GM23248 (cell line): ENCODE measurements at regions not wholly inside any gene's neighbourhood (a gene's known extent, or its start where the extent isn't known, plus 50 kb on each side); places are given as distances from the start of the nearest gene placed in this dataset.

Experiments used
- DNase-seq: peaks from one replicate; pipeline ENCODE4 v3.0.0-alpha.2; 2015
- H2AFZ ChIP-seq: fragments of 200-600 bp; sonication (generic); 2 replicates; pipeline ENCODE4 v1.6.1; 2016; ENCODE audit warnings: antibody characterized with exemption
- H3F3A ChIP-seq: fragments of 200-600 bp; sonication (generic); 2 replicates; pipeline ENCODE4 v1.6.1; 2016; ENCODE audit warnings: mild to moderate bottlenecking, antibody characterized with exemption, mixed run types; ENCODE audit not compliant: insufficient read depth
- H3K27ac ChIP-seq: fragments of 200-600 bp; sonication (generic); 2 replicates; pipeline ENCODE4 v1.5.1; 2016; ENCODE audit warnings: mild to moderate bottlenecking
- H3K27me3 ChIP-seq: fragments of 200-600 bp; sonication (generic); replicated peaks from 2 replicates; pipeline ENCODE4 v1.6.1; 2016; ENCODE audit warnings: mild to moderate bottlenecking; ENCODE audit not compliant: insufficient read depth
- H3K36me3 ChIP-seq: fragments of 200-600 bp; sonication (generic); 2 replicates; pipeline ENCODE4 v1.6.1; 2016; ENCODE audit warnings: low read depth, mild to moderate bottlenecking
- H3K4me1 ChIP-seq: fragments of 200-600 bp; sonication (generic); 2 replicates; pipeline ENCODE4 v1.6.1; 2016; ENCODE audit warnings: mild to moderate bottlenecking; ENCODE audit not compliant: insufficient read depth
- H3K4me2 ChIP-seq: fragments of 200-600 bp; sonication (generic); one replicate; pipeline ENCODE4 v1.6.1; 2016; ENCODE audit warnings: mild to moderate bottlenecking; ENCODE audit not compliant: unreplicated experiment
- H3K4me3 ChIP-seq: fragments of 200-600 bp; sonication (generic); 2 replicates; pipeline ENCODE4 v1.5.1; 2016; ENCODE audit warnings: mild to moderate bottlenecking
- H3K79me2 ChIP-seq: fragments of 200-600 bp; sonication (generic); 2 replicates; pipeline ENCODE4 v1.6.1; 2016; ENCODE audit warnings: mild to moderate bottlenecking; ENCODE audit not compliant: insufficient read depth
- H3K9ac ChIP-seq: fragments of 200-600 bp; sonication (generic); 2 replicates; pipeline ENCODE4 v1.6.1; 2016; ENCODE audit warnings: mild to moderate bottlenecking
- H3K9me2 ChIP-seq: fragments of 200-600 bp; sonication (generic); 2 replicates; pipeline ENCODE4 v1.6.1; 2016; ENCODE audit warnings: mixed run types, mild to moderate bottlenecking, moderate library complexity; ENCODE audit not compliant: insufficient read depth
- H3K9me3 ChIP-seq: fragments of 200-600 bp; sonication (generic); one replicate; pipeline ENCODE4 v1.6.1; 2017; ENCODE audit warnings: low read depth
- H4K20me1 ChIP-seq: fragments of 200-600 bp; sonication (generic); 2 replicates; pipeline ENCODE4 v1.6.0; 2016; ENCODE audit not compliant: insufficient read depth
- EZH2 ChIP-seq: fragments of 200-600 bp; sonication (generic); IDR thresholded peaks from 2 replicates; pipeline ENCODE4 v1.6.1; 2018; ENCODE audit warnings: antibody characterized with exemption, mild to moderate bottlenecking; ENCODE audit not compliant: insufficient read depth, poor library complexity, severe bottlenecking
- EZH2phosphoT487 ChIP-seq: fragments of 200-600 bp; sonication (generic); IDR thresholded peaks from 2 replicates; pipeline ENCODE4 v1.6.1; 2018; ENCODE audit warnings: antibody characterized with exemption, moderate library complexity, mild to moderate bottlenecking, low read depth; ENCODE audit not compliant: insufficient read depth
- WGBS, 2 experiments: methylation state at CpG; one replicate each; pipeline ENCODE4 v1.1.6; 2015 to 2017; ENCODE audit warnings: low lambda C conversion rate in 2 of 2, low coverage in 1 of 2; ENCODE audit errors: missing lambda C conversion rate in 2 of 2; 5-methylcytosine and 5-hydroxymethylcytosine counted together
- in situ Hi-C: fragments of 300-500 bp; cut with MboI; formaldehyde crosslinking; loops from 2 replicates; pipeline ENCODE4 v1.15.0; 2020

DNA sequence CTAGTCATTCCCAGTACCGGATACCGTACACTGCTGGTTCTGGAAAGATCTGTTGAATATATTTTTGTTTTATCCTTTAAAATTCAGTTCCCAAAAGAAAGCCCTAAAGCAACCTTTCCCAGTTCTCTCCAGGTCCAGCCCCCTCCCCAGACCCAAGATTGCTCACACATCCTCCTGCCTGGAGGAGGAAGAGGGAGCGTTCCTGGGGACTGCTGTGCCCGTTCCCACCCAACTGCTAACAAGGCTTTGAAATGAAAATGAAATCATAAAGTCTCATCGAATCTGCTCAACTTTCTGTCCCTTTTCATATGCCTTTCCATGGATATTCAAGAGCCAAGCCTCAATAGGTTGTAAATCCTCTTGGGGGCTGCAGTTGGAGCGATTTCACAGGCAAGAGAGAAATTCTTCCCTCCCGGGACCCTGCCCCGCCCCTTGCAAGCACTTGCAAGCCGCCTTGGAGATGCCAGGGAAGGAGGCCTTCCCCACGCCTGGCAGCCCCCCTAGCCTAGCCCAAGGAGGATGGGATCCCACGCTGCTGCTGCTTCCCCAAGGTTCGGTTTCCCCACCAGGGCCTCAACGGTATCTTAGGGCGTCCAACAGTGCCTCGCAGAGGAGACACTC is 113.2 kb upstream of the CACHD1 start:
- no peak overlapping the region for H3K4me2 ChIP-seq
- H2AFZ ChIP-seq, result no peak overlapping the region
- no peaks in the 10 kb centered on the region for H4K20me1 ChIP-seq
- in situ Hi-C loops, result no loop called here
- DNase-seq, result no peak
- no peak overlapping the region for H3K4me3 ChIP-seq
- no peaks in the 10 kb centered on the region for H3K4me1 ChIP-seq
- H3K27ac ChIP-seq, result no peak overlapping the region
- no peaks in the 10 kb centered on the region for H3K36me3 ChIP-seq
- H3K9me2 ChIP-seq, result no peaks in the 10 kb centered on the region
- no peaks in the 10 kb centered on the region for H3F3A ChIP-seq
- H3K9me3 ChIP-seq, result no peaks in the 10 kb centered on the region
- no peaks in the 10 kb centered on the region for H3K27me3 ChIP-seq
- H3K79me2 ChIP-seq, result no peaks in the 10 kb centered on the region
- no peak overlapping the region for H3K9ac ChIP-seq
- 63 to 67% methylated on average over 15 of the region's 15 CpGs for WGBS, 2 experiments
- TF ChIP-seq EZH2 (no peak), EZH2phosphoT487 (no peak)

DNA sequence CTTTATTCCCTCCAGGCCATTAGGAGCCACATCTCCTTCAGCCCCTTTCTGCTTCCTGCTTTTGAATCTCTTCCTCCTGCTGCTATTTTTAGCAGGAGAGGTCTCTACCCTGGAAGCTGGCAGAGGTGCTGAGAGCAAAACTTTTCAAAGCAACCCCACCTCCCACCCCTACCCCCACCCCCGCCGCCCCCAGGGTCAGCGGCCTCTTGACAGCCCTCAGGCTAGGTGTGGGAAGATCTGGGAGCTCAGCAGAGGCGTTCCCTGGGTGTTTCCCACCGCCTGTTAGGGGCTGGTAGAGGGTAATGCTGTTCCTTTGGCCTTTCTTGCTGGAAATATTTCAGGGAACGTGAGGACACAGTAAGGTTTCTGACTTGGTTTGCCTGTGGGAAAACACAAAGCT is 112.5 kb upstream of the CACHD1 start:
- Histone ChIP-seq H3K27ac (no peak overlapping the region), H3K36me3 (no peaks in the 10 kb centered on the region), H4K20me1 (no peaks in the 10 kb centered on the region), H3K4me1 (no peaks in the 10 kb centered on the region), H2AFZ (no peak overlapping the region), H3K9ac (no peak overlapping the region), H3K79me2 (no peaks in the 10 kb centered on the region), H3F3A (no peaks in the 10 kb centered on the region), H3K9me3 (no peaks in the 10 kb centered on the region), H3K4me2 (no peak overlapping the region), H3K4me3 (no peak overlapping the region), H3K27me3 (no peaks in the 10 kb centered on the region), H3K9me2 (no peaks in the 10 kb centered on the region)
- 62 to 65% methylated on average over 6 of the region's 6 CpGs for WGBS, 2 experiments
- in situ Hi-C loops, result no loop called here
- TF ChIP-seq EZH2 (no peak), EZH2phosphoT487 (no peak)
- DNase-seq, result no peak

DNA sequence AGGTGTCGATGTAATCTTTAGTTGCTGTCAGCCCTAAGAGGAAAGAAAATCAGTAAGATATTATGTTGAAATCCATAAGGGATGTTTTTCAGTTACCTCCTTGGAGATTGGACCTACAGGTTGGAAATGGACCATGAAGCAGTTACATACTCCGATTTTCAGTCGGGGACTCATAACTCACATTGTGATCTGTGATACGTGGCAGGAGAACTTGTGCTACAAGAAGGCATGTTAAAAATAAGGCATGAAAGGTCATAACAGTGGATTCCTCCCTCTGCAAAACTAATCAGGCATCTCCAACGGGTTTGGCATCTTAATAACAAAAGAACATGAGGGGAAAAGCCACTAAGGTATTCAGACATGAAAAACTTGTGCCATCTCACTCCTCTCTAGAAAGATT is 111.2 kb upstream of the CACHD1 start:
- no peak overlapping the region for H3K4me3 ChIP-seq
- WGBS, 2 experiments, result 82 to 84% methylated on average over 5 of the region's 5 CpGs
- no peak for DNase-seq
- no peaks in the 10 kb centered on the region for H3K9me3 ChIP-seq
- H2AFZ ChIP-seq, result no peak overlapping the region
- no peaks in the 10 kb centered on the region for H3F3A ChIP-seq
- in situ Hi-C loops, result no loop called here
- H3K27ac ChIP-seq, result no peak overlapping the region
- H3K36me3 ChIP-seq, result no peaks in the 10 kb centered on the region
- no peaks in the 10 kb centered on the region for H3K4me1 ChIP-seq
- no peak overlapping the region for H3K4me2 ChIP-seq
- H3K27me3 ChIP-seq, result no peaks in the 10 kb centered on the region
- H3K9ac ChIP-seq, result no peak overlapping the region
- H4K20me1 ChIP-seq, result no peaks in the 10 kb centered on the region
- no peak for TF ChIP-seq EZH2
- no peak for TF ChIP-seq EZH2phosphoT487
- no peaks in the 10 kb centered on the region for H3K9me2 ChIP-seq
- no peaks in the 10 kb centered on the region for H3K79me2 ChIP-seq

DNA sequence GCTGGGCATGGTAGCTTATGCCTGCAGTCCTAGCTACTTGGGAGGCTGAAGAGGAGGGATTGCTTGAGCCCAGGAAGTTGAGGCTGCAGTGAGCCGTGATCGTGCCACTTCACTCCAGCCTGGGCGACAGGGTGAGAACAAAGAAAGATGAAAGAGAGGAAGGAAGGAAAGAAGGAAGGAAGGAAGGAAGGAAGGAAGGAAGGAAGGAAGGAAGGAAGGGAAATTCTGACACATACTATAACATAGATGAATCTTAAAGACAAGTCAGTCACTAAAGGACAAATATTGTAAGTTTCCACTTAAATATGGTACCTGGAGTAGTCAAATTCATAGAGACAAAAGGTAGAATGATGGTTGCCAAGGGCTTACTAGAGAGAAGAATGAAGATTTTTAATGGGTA is 108.0 kb upstream of the CACHD1 start:
- no peak for DNase-seq
- Histone ChIP-seq H3F3A (no peaks in the 10 kb centered on the region), H3K79me2 (no peaks in the 10 kb centered on the region), H3K4me1 (no peaks in the 10 kb centered on the region), H3K9me3 (no peaks in the 10 kb centered on the region), H3K36me3 (no peaks in the 10 kb centered on the region), H3K9me2 (no peaks in the 10 kb centered on the region), H3K27me3 (0 out of 2 replicates have a peak, but pooled peaks cover 3% of the 10 kb centered on the region), H4K20me1 (no peaks in the 10 kb centered on the region), H2AFZ (no peak overlapping the region), H3K9ac (no peak overlapping the region), H3K4me2 (no peak overlapping the region), H3K27ac (no peak overlapping the region), H3K4me3 (no peak overlapping the region)
- 94 to 98% methylated on average over 3 of the region's 3 CpGs for WGBS, 2 experiments
- in situ Hi-C loops, result no loop called here
- no peak for TF ChIP-seq EZH2phosphoT487
- no peak for TF ChIP-seq EZH2

DNA sequence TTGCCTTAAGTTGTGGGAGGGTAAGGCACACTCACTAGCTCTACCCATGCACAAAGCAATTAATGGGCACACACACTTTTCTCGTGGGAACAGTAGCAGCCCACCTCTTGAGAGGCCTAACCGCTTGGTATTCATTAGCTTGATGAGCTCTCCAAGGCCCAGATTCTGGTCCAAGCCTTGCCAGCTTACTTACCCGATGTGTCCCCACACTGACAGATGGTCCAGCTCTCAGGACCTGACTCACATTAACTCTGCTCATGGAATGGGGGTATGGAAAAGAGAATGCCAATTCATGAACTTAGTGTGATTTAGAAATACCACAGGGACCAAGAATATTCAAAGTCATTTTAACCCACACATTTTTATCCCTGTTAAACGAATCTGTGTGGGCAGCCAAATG is 106.8 kb upstream of the CACHD1 start:
- peak; percentile 7 for DNase-seq

More for the DNA sequence above, 106.8 kb upstream of the CACHD1 start:
- Histone ChIP-seq H3F3A (no peaks in the 10 kb centered on the region), H3K27me3 (0 out of 2 replicates have a peak, but pooled peaks cover 3% of the 10 kb centered on the region), H3K27ac (no peak overlapping the region), H3K9me3 (no peaks in the 10 kb centered on the region), H4K20me1 (no peaks in the 10 kb centered on the region), H2AFZ (no peak overlapping the region), H3K9ac (no peak overlapping the region), H3K4me3 (no peak overlapping the region), H3K4me2 (no peak overlapping the region), H3K9me2 (no peaks in the 10 kb centered on the region), H3K36me3 (no peaks in the 10 kb centered on the region), H3K79me2 (no peaks in the 10 kb centered on the region), H3K4me1 (no peaks in the 10 kb centered on the region)
- in situ Hi-C loops, result no loop called here
- WGBS, 2 experiments, result 44 to 51% methylated on average over 4 of the region's 4 CpGs
- TF ChIP-seq EZH2 (no peak), EZH2phosphoT487 (no peak)
